ENCODE measurements at regions not wholly inside any gene's neighbourhood (a gene's known extent, or its start where the extent isn't known, plus 50 kb on each side); places are given as distances from the start of the nearest gene placed in this dataset.

- TF ChIP-seq CTCF (IDR thresholded peaks at IDR 0.05; ENCODE audit: low read depth, low read length): no peak
- DNase-seq (ENCODE audit: extremely low read depth, low read depth): no peak
Measured at GRCh38 chr9:99437145-99437544, 215.1 kb downstream of the SEC61B start.

GRCh38 chr9:99438596-99438995, 216.5 kb downstream of the SEC61B start:
- TF ChIP-seq CTCF (IDR thresholded peaks at IDR 0.05; ENCODE audit: low read depth, low read length): no peak
- no peak for DNase-seq (ENCODE audit: extremely low read depth, low read depth)

- TF ChIP-seq CTCF (IDR thresholded peaks at IDR 0.05; ENCODE audit: low read depth, low read length): no peak
- DNase-seq (ENCODE audit: extremely low read depth, low read depth): no peak
Measured at GRCh38 chr9:99441829-99442228, 219.7 kb downstream of the SEC61B start.

- peak; percentile 68 for DNase-seq (ENCODE audit: extremely low read depth, low read depth)
- TF ChIP-seq CTCF (IDR thresholded peaks at IDR 0.05; ENCODE audit: low read depth, low read length): no peak
Measured at GRCh38 chr9:99445371-99445891, 223.3 kb downstream of the SEC61B start.

- no peak for TF ChIP-seq CTCF (IDR thresholded peaks at IDR 0.05; ENCODE audit: low read depth, low read length)
- no peak for DNase-seq (ENCODE audit: extremely low read depth, low read depth)
Measured at GRCh38 chr9:99445920-99446319, 223.8 kb downstream of the SEC61B start.

- no peak for TF ChIP-seq CTCF (IDR thresholded peaks at IDR 0.05; ENCODE audit: low read depth, low read length)
- DNase-seq (ENCODE audit: extremely low read depth, low read depth): no peak
Measured at GRCh38 chr9:99447951-99448350, 225.9 kb downstream of the SEC61B start.

- no peak for TF ChIP-seq CTCF (IDR thresholded peaks at IDR 0.05; ENCODE audit: low read depth, low read length)
Measured at GRCh38 chr9:99449726-99450125, 227.6 kb downstream of the SEC61B start.

More at GRCh38 chr9:99449726-99450125, 227.6 kb downstream of the SEC61B start:
- no peak for DNase-seq (ENCODE audit: extremely low read depth, low read depth)
